ENCODE measurements at regions not wholly inside any gene's neighbourhood (a gene's known extent, or its start where the extent isn't known, plus 50 kb on each side); places are given as distances from the start of the nearest gene placed in this dataset.

DNA sequence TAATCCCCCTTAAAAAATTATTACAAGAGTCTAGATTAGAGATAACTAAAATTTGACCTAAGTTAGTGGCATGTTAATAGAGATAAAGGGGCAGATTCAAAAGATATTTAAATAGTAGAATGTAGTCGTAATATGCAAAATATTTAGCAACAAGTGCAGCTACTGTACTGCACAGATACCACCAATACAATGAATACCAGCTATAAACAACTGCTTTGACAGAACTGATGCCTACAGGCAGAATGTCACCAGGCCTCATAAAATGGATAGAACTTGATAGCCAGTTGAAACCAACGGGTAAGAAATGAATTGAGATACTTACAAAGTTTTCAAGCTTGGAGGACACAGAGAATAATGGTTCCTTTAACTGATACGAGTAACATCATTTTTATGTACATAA, 249.3 kb upstream of the VEPH1 start:
- H3K4me3 ChIP-seq = no peak overlapping the region
- intact Hi-C loops (cut with DNase I) = no loop called here
- WGBS, 4 donors = 60 to 74% (median 66%) methylated on average over 3 of the region's 3 CpGs
- peaks cover 0 to 4% (median 0%) of the 10 kb centered on the region in 12 donors for H3K9me3 ChIP-seq
- ATAC-seq (no peak), DNase-seq (no peak)
- H3K27me3 ChIP-seq = no peaks in the 10 kb centered on the region
- TF ChIP-seq, protein P1, sequence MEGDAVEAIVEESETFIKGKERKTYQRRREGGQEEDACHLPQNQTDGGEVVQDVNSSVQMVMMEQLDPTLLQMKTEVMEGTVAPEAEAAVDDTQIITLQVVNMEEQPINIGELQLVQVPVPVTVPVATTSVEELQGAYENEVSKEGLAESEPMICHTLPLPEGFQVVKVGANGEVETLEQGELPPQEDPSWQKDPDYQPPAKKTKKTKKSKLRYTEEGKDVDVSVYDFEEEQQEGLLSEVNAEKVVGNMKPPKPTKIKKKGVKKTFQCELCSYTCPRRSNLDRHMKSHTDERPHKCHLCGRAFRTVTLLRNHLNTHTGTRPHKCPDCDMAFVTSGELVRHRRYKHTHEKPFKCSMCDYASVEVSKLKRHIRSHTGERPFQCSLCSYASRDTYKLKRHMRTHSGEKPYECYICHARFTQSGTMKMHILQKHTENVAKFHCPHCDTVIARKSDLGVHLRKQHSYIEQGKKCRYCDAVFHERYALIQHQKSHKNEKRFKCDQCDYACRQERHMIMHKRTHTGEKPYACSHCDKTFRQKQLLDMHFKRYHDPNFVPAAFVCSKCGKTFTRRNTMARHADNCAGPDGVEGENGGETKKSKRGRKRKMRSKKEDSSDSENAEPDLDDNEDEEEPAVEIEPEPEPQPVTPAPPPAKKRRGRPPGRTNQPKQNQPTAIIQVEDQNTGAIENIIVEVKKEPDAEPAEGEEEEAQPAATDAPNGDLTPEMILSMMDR (IDR thresholded peaks at IDR 0.05) = no peak
- no peak for TF ChIP-seq POLR2A (IDR thresholded peaks at IDR 0.05)
- no peaks in the 10 kb centered on the region for H3K36me3 ChIP-seq
- no peak overlapping the region for H3K27ac ChIP-seq
- H3K4me1 ChIP-seq = no peaks in the 10 kb centered on the region

DNA sequence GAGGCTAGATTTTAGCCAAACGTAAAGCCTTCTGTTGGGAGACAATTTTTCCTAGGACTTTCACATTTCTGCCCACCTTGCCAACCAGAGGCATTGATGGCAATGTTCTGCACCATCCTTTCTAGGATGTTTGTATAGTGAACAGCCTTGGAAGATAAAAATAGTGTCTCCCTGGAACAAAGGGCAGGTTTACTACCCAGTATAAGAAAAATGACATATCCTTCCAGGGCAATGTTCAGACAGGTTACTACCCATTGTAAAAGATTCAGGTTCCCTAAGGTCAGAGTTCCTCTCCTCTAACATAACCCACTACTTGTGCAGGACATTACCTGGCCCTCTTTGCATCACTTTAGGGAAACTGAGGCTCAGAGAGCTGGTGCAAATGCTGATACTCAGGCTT, 248.2 kb upstream of the VEPH1 start:
- ATAC-seq = no peak
- no peaks in the 10 kb centered on the region for H3K27me3 ChIP-seq
- no peak overlapping the region for H3K27ac ChIP-seq
- no peak for DNase-seq
- intact Hi-C loops (cut with DNase I) = no loop called here
- H3K4me1 ChIP-seq = no peaks in the 10 kb centered on the region
- peaks cover 0 to 4% (median 0%) of the 10 kb centered on the region in 12 donors for H3K9me3 ChIP-seq
- H3K4me3 ChIP-seq = no peak overlapping the region
- TF ChIP-seq, protein P1 (IDR thresholded peaks at IDR 0.05) = no peak
- no peak for TF ChIP-seq POLR2A (IDR thresholded peaks at IDR 0.05)
- 60 to 70% (median 68%) methylated on average over 1 of the region's 1 CpG for WGBS, 4 donors
- H3K36me3 ChIP-seq = no peaks in the 10 kb centered on the region

DNA sequence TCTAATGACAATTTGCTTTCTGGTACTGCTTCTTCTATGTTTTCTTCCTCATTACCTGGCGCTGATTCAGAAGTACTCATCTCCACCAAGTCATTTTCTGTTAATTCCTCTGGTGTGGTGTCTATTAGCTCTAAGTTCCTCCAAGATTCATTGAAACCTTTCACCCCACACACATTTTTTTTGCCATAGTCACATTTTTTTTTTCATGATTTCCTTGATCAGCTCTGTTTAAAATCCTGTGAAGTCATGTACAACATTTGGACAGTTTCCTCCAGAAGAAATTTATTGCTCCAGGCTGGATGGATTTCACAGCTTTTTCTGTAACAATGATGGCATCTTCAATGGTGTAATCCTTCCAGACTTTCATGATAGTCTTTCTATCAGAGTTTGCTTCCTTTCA, 243.2 kb upstream of the VEPH1 start:
- ATAC-seq = no peak
- H3K36me3 ChIP-seq = no peaks in the 10 kb centered on the region
- H3K4me3 ChIP-seq = no peak overlapping the region
- no peaks in the 10 kb centered on the region for H3K4me1 ChIP-seq
- no peak for DNase-seq
- 75 to 91% (median 84%) methylated on average over 1 of the region's 1 CpG for WGBS, 4 donors
- TF ChIP-seq, protein P1 (IDR thresholded peaks at IDR 0.05) = no peak
- TF ChIP-seq POLR2A (IDR thresholded peaks at IDR 0.05) = no peak
- no peaks in the 10 kb centered on the region for H3K27me3 ChIP-seq
- H3K27ac ChIP-seq = no peak overlapping the region
- intact Hi-C loops (cut with DNase I) = no loop called here
- H3K9me3 ChIP-seq = peaks cover 0 to 28% (median 9%) of the 10 kb centered on the region in 12 donors

DNA sequence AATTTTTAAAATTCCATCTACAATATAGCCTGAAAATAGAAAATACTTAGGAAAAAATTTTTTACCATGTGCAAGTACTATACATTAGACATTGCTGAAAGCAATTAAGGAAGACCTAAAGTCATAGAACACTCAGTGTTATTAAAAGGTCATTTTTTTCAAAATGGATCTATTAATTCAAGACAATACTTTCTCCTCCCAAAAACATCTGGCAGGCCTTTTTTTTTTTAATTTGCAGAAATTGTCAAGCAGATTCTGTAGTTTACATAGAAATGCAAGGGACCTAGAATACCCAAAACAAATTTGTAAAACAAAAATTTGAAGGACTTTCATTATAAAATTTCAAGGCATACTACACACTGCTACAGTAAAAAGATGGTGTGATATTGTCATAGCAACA, 238.4 kb upstream of the VEPH1 start:
- DNase-seq (no peak), ATAC-seq (no peak)
- H3K36me3 ChIP-seq = no peaks in the 10 kb centered on the region
- TF ChIP-seq POLR2A (IDR thresholded peaks at IDR 0.05) = no peak
- TF ChIP-seq, protein P1 (IDR thresholded peaks at IDR 0.05) = no peak
- H3K27ac ChIP-seq = no peak overlapping the region
- H3K4me3 ChIP-seq = no peak overlapping the region
- no peaks in the 10 kb centered on the region for H3K4me1 ChIP-seq
- peaks cover 0 to 34% (median 9%) of the 10 kb centered on the region in 12 donors for H3K9me3 ChIP-seq
- H3K27me3 ChIP-seq = no peaks in the 10 kb centered on the region
- intact Hi-C loops (cut with DNase I) = no loop called here
